ENCODE measurements at regions not wholly inside any gene's neighbourhood (a gene's known extent, or its start where the extent isn't known, plus 50 kb on each side); places are given as distances from the start of the nearest gene placed in this dataset.

DNA sequence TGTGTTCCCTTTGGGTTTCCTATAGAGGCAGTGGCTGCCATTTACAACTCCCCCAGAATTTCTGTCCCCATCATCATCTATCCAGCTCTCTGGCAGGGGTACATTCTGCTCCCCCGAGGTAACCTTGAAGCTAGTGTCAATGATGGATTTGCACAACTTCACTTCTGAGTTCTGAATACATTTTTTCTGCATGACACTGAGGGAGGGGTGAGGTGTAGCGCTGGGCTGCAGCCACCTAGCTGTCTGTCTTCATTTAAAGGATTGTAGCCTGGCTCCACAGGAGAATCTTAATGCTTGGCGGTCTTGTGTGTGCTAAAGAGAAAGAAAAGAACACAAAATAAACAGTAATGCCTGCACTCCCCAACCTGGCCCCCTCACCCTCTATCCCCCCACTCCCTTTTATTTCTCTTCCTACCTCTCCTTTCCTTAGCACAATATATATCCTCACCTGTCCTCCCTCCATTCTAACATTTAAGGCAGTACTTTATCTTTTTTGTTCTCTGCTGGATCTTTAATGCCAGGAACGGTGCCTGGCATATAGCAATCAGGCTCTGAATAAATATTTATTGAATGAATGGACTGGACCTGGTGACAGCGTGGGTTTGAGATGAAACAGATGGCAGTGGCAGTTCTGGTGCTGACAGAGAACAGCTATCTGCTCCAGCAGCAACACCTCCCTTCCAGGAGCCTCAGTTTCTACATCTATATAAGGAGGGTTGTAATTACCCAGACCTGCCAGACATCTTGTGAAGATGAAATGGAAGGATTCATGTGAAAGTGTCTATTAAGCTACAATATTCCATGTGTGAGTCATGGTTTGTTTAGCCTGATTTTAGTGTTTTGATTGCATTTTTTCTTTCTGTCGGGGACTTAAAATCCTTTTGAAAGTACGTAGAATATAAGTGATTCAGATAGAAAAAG is 163.5 kb upstream of the CDH11 start:
- no peak for TF ChIP-seq CTCF (conservative IDR thresholded peaks at IDR 0.05 in 1 of 2, IDR thresholded peaks at IDR 0.05 in 1 of 2; ENCODE audit: extremely low read depth in 1 of 2, insufficient read depth in 1 of 2, low read depth in 1 of 2, low read length in 2 of 2)
- no peak for TF ChIP-seq EZH2 (IDR thresholded peaks at IDR 0.05; ENCODE audit: borderline replicate concordance, low read length)
